Fibroblast of the conjunctiva (primary cell): ENCODE measurements at regions not wholly inside any gene's neighbourhood (a gene's known extent, or its start where the extent isn't known, plus 50 kb on each side); places are given as distances from the start of the nearest gene placed in this dataset.
A peak's percentile ranks its signal among the peaks of the same experiment; 100 is the strongest.
"Not testable (repeated sequence)": the region's sequence is repeated elsewhere in the genome, so short reads cannot be mapped to it uniquely, and the experiment has no call there.

Source experiments
- DNase-seq: peaks from one replicate; pipeline ENCODE4 v3.0.0-alpha.2; 2010; ENCODE audit warnings: low read depth

- no peak for DNase-seq
Observed at GRCh38 chr6:14498748-14499147, 381.2 kb downstream of the CD83 start.

- no peak for DNase-seq
Observed at GRCh38 chr6:14499309-14499708, 381.7 kb downstream of the CD83 start.

- DNase-seq = peak; percentile 55
Observed at GRCh38 chr6:14499841-14500240, 382.3 kb downstream of the CD83 start.

- DNase-seq = no peak
Observed at GRCh38 chr6:14500809-14501208, 383.2 kb downstream of the CD83 start.

- no peak for DNase-seq
Observed at GRCh38 chr6:14501240-14501639, 383.7 kb downstream of the CD83 start.

- no peak for DNase-seq
Observed at GRCh38 chr6:14501914-14502313, 384.3 kb downstream of the CD83 start.

- DNase-seq = no peak
Observed at GRCh38 chr6:14502551-14502950, 385.0 kb downstream of the CD83 start.

- no peak for DNase-seq
Observed at GRCh38 chr6:14505401-14505800, 387.8 kb downstream of the CD83 start.

GRCh38 chr6:14506656-14507246 lies 389.2 kb downstream of the CD83 start:
- DNase-seq = no peak

GRCh38 chr6:14509120-14509519 lies 391.5 kb downstream of the CD83 start:
- DNase-seq = no peak

- DNase-seq = no peak
Observed at GRCh38 chr6:14510038-14510437, 392.5 kb downstream of the CD83 start.

GRCh38 chr6:14511061-14511586 lies 393.6 kb downstream of the CD83 start:
- DNase-seq = no peak

GRCh38 chr6:14512246-14512645 lies 394.7 kb downstream of the CD83 start:
- DNase-seq = no peak

GRCh38 chr6:14513496-14514393 lies 396.2 kb downstream of the CD83 start:
- DNase-seq = no peak

- DNase-seq = no peak
Observed at GRCh38 chr6:14516956-14517355, 399.4 kb downstream of the CD83 start.

- DNase-seq = no peak
Observed at GRCh38 chr6:14517516-14518105, 400.0 kb downstream of the CD83 start.

- DNase-seq = no peak
Observed at GRCh38 chr6:14518515-14519217, 401.1 kb downstream of the CD83 start.

GRCh38 chr6:14520029-14520428 lies 402.5 kb downstream of the CD83 start:
- DNase-seq = no peak

- DNase-seq = no peak
Observed at GRCh38 chr6:14520536-14520935, 403.0 kb downstream of the CD83 start.

- DNase-seq = no peak
Observed at GRCh38 chr6:14521141-14521540, 403.6 kb downstream of the CD83 start.

- not testable (repeated sequence) for DNase-seq
Observed at GRCh38 chr6:14521861-14522260, 404.3 kb downstream of the CD83 start.

GRCh38 chr6:14524319-14524718 lies 406.7 kb downstream of the CD83 start:
- no peak for DNase-seq
